Heart right ventricle (tissue), 16 donors: ENCODE measurements at regions not wholly inside any gene's neighbourhood (a gene's known extent, or its start where the extent isn't known, plus 50 kb on each side); places are given as distances from the start of the nearest gene placed in this dataset.

Source experiments
- ATAC-seq, 8 donors: fragments of 200-7000 bp; cut with Tn5 transposase; one replicate each; pipeline ENCODE4 v1.9.1; 2020; ENCODE audit warnings: mild to moderate bottlenecking in 8 of 8, moderate library complexity in 8 of 8, moderate number of reproducible peaks in 1 of 8
- DNase-seq, 2 donors: peaks; one replicate each; pipeline ENCODE4 v3.0.0-alpha.2; 2020
- H3K27ac ChIP-seq, 10 donors: fragments of 200-600 bp; sonication (generic) in 2 of 10; one replicate each; pipeline versions ENCODE4 v1.5.0 to v1.8.0; 2020 to 2022; ENCODE audit warnings: mild to moderate bottlenecking in 3 of 10
- H3K27me3 ChIP-seq, 7 donors: fragments of 200-600 bp; one replicate each; pipeline ENCODE4 v1.8.0; 2021 to 2022; ENCODE audit warnings: mild to moderate bottlenecking in 2 of 7
- H3K36me3 ChIP-seq, 9 donors: fragments of 200-600 bp; sonication (generic) in 1 of 9; one replicate each; pipeline versions ENCODE4 v1.5.0 to v1.8.0; 2020 to 2022; ENCODE audit warnings: mild to moderate bottlenecking in 2 of 9
- H3K4me1 ChIP-seq, 9 donors: fragments of 200-600 bp; sonication (generic) in 1 of 9; one replicate each; pipeline versions ENCODE4 v1.5.0 to v1.8.0; 2020 to 2022; ENCODE audit warnings: mild to moderate bottlenecking in 4 of 9
- H3K4me3 ChIP-seq, 10 donors: fragments of 200-600 bp; sonication (generic) in 2 of 10; one replicate each; pipeline versions ENCODE4 v1.5.0 to v1.8.0; 2020 to 2022; ENCODE audit warnings: mild to moderate bottlenecking in 7 of 10, moderate library complexity in 2 of 10
- H3K9me3 ChIP-seq, 11 donors: fragments of 200-600 bp in 10 of 11; sonication (generic) in 2 of 11; one replicate each; pipeline versions ENCODE4 v1.5.0 to v1.8.0; 2013 to 2022; ENCODE audit warnings: mild to moderate bottlenecking in 2 of 11, control low read depth in 1 of 11, moderate library complexity in 1 of 11
- CTCF ChIP-seq, 9 donors: fragments of 200-600 bp; sonication (generic) in 2 of 9; IDR thresholded peaks; one replicate each; pipeline versions ENCODE4 v1.5.0 to v1.8.0; 2021 to 2022; ENCODE audit warnings: antibody characterized with exemption in 9 of 9, mild to moderate bottlenecking in 5 of 9, moderate library complexity in 1 of 9
- WGBS, 2 donors: extraction: QIAGEN DNeasy Blood & Tissue Kit; methylation state at CpG; one replicate each; pipeline ENCODE4 v1.1.7; 2013; ENCODE audit warnings: inconsistent platforms in 1 of 2; 5-methylcytosine and 5-hydroxymethylcytosine counted together
- intact Hi-C, 10 donors: fragments of 100-400 bp; cut with DNase I; formaldehyde crosslinking; loops; one replicate each; pipeline versions ENCODE4 v1.11.1 to v1.14.2; 2022
- donor health status: Arrhythmogenic right ventricular cardiomyopathy.
- donor health status: ischemic (EF 13 %, LVEDD 7.1; RV severe dilation, severe dysfunction).
- donor health status: healthy with polysubstance abuse.
- donor health status: DM: no; HTN: yes; CAD: no.
- donor health status: DM: no; HTN: no; CAD: no.
- donor health status: ischemic (EF 25% LVEDD 6.9; RV normal size, moderate dysfunction).
- donor health status: ischemic (EF 25% LVEDD 5.7; RV mildly dilated, moderate dysfunction).
- donor health status: healthy.
- donor health status: DM: yes; HTN: yes; CAD: no.
- donor health status: Ischemic cardiomyopathy.
- donor health status: ischemic (EF 35%, LVEDD 5.7; RV mildly dilated, moderate dysfunction).
- donor health status: nonischemic (EF 11% LVEDD 7.7; RV severe dilation, severe dysfunction).
- donor health status: DM: yes; HTN: yes; CAD: no.
- donor health status: PGD.
- donor health status: ischemic (EF 29% LVEDD 5.4; RV normal size, mild dysfunction).
- donor health status: nonischemic (EF 23%, LVEDD 6.1; RV moderate dilation, normal function).

- Histone ChIP-seq H3K9me3 (peaks cover 0 to 5% (median 0%) of the 10 kb centered on the region in 11 donors), H3K4me1 (no peaks in the 10 kb centered on the region), H3K4me3 (no peak overlapping the region), H3K27ac (no peak overlapping the region), H3K36me3 (no peaks in the 10 kb centered on the region), H3K27me3 (no peaks in the 10 kb centered on the region)
- intact Hi-C loops, result no loop called here
- ATAC-seq (no peak), DNase-seq (no peak)
- no peak for TF ChIP-seq CTCF (IDR thresholded peaks at IDR 0.05)
Measured at GRCh38 chr11:101267654-101268053, 138.0 kb upstream of the PGR start.

- 54 to 72% methylated on average over 4 of the region's 4 CpGs for WGBS, 2 donors
- intact Hi-C loops, result no loop called here
- ATAC-seq, result no peak
Measured at GRCh38 chr11:101264306-101264705, 134.7 kb upstream of the PGR start.

GRCh38 chr11:101262995-101263394 lies 133.4 kb upstream of the PGR start:
- no peak for DNase-seq
- TF ChIP-seq CTCF (IDR thresholded peaks at IDR 0.05), result no peak

More at GRCh38 chr11:101264306-101264705, 134.7 kb upstream of the PGR start:
- TF ChIP-seq CTCF (IDR thresholded peaks at IDR 0.05), result no peak
- Histone ChIP-seq H3K4me3 (no peak overlapping the region), H3K36me3 (no peaks in the 10 kb centered on the region), H3K4me1 (no peaks in the 10 kb centered on the region), H3K27me3 (no peaks in the 10 kb centered on the region), H3K9me3 (peaks cover 0 to 5% (median 0%) of the 10 kb centered on the region in 11 donors), H3K27ac (no peak overlapping the region)
- no peak for DNase-seq

GRCh38 chr11:101262258-101262657 lies 132.6 kb upstream of the PGR start:
- no peak overlapping the region for H3K4me3 ChIP-seq
- no peaks in the 10 kb centered on the region for H3K36me3 ChIP-seq
- H3K27ac ChIP-seq, result no peak overlapping the region
- WGBS, 2 donors, result 83 to 87% methylated on average over 1 of the region's 1 CpG
- H3K9me3 ChIP-seq, result no peaks in the 10 kb centered on the region
- H3K4me1 ChIP-seq, result no peaks in the 10 kb centered on the region
- DNase-seq (no peak), ATAC-seq (no peak)
- H3K27me3 ChIP-seq, result no peaks in the 10 kb centered on the region
- TF ChIP-seq CTCF (IDR thresholded peaks at IDR 0.05), result no peak
- intact Hi-C loops, result no loop called here

More at GRCh38 chr11:101262995-101263394, 133.4 kb upstream of the PGR start:
- no peaks in the 10 kb centered on the region for H3K9me3 ChIP-seq
- H3K27me3 ChIP-seq, result no peaks in the 10 kb centered on the region
- intact Hi-C loops, result no loop called here
- ATAC-seq, result no peak
- H3K27ac ChIP-seq, result no peak overlapping the region
- H3K4me1 ChIP-seq, result no peaks in the 10 kb centered on the region
- H3K4me3 ChIP-seq, result no peak overlapping the region
- 80 to 86% methylated on average over 1 of the region's 1 CpG for WGBS, 2 donors
- no peaks in the 10 kb centered on the region for H3K36me3 ChIP-seq
